ENCODE measurements at regions not wholly inside any gene's neighbourhood (a gene's known extent, or its start where the extent isn't known, plus 50 kb on each side); places are given as distances from the start of the nearest gene placed in this dataset.

DNA sequence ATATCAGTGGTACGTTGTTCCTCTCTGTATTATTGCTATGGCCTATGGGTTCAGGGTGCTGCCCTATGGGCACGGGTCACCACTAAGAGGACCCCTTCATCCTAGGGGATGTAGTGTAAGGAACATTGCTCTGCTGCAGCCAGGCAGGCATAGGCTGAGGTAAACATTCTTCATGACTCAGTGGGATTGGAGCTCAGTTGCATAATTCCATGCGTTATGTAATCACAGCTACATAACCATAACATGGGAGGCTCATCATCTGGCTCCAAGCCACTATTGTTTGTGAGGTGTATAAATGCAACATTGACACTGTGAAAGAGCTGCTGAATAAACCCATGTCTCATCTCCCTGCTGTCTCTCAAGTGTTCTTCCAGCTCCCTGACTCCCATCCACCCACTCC, 375.2 kb downstream of the MAGEE1 start:
- TF ChIP-seq, protein P1, sequence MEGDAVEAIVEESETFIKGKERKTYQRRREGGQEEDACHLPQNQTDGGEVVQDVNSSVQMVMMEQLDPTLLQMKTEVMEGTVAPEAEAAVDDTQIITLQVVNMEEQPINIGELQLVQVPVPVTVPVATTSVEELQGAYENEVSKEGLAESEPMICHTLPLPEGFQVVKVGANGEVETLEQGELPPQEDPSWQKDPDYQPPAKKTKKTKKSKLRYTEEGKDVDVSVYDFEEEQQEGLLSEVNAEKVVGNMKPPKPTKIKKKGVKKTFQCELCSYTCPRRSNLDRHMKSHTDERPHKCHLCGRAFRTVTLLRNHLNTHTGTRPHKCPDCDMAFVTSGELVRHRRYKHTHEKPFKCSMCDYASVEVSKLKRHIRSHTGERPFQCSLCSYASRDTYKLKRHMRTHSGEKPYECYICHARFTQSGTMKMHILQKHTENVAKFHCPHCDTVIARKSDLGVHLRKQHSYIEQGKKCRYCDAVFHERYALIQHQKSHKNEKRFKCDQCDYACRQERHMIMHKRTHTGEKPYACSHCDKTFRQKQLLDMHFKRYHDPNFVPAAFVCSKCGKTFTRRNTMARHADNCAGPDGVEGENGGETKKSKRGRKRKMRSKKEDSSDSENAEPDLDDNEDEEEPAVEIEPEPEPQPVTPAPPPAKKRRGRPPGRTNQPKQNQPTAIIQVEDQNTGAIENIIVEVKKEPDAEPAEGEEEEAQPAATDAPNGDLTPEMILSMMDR (IDR thresholded peaks at IDR 0.05): no peak
- no peak for TF ChIP-seq EZH2 (IDR thresholded peaks at IDR 0.05)
- no peak for TF ChIP-seq EZH2phosphoT487 (IDR thresholded peaks at IDR 0.05)
